Fibroblast of lung (primary cell): ENCODE measurements at regions not wholly inside any gene's neighbourhood (a gene's known extent, or its start where the extent isn't known, plus 50 kb on each side); places are given as distances from the start of the nearest gene placed in this dataset.

ENCODE experiments used
- DNase-seq, 2 donors: peaks; one replicate each; pipeline versions ENCODE4 v3.0.0 to v3.0.0-alpha.2; 2010; ENCODE audit warnings: low read depth in 2 of 2
- H2AFZ ChIP-seq: 2 replicates; pipeline ENCODE4 v1.5.1; 2012; ENCODE audit warnings: low read length, control low read depth, inconsistent platforms
- H3K27ac ChIP-seq: 2 replicates; pipeline ENCODE4 v1.5.1; 2011; ENCODE audit warnings: low read length, control low read depth; ENCODE audit not compliant: insufficient read depth
- H3K27me3 ChIP-seq: 2 replicates; pipeline ENCODE4 v1.5.1; 2011; ENCODE audit warnings: mild to moderate bottlenecking, low read length; ENCODE audit not compliant: control insufficient read depth, insufficient read depth
- H3K36me3 ChIP-seq: 2 replicates; pipeline ENCODE4 v1.5.1; 2011; ENCODE audit warnings: low read length; ENCODE audit not compliant: control insufficient read depth, insufficient read depth
- H3K4me1 ChIP-seq: 2 replicates; pipeline ENCODE4 v1.5.1; 2011; ENCODE audit warnings: low read length; ENCODE audit not compliant: control insufficient read depth, insufficient read depth; ENCODE audit errors: extremely low read depth
- H3K4me2 ChIP-seq: 2 replicates; pipeline ENCODE4 v1.5.1; 2011; ENCODE audit warnings: low read length, control low read depth; ENCODE audit not compliant: insufficient read depth; ENCODE audit errors: extremely low read depth
- H3K4me3 ChIP-seq, 4 experiments: fragments of 200-600 bp in 1 of 4; sonication (generic) in 1 of 4; replicated peaks in 1 of 4; 2 replicates each; pipeline ENCODE4 v1.5.1; 2011 to 2016; ENCODE audit warnings: low read length in 4 of 4, low read depth in 3 of 4, mild to moderate bottlenecking in 3 of 4, control low read depth in 2 of 4, inconsistent platforms in 1 of 4, mixed read lengths in 1 of 4; ENCODE audit not compliant: insufficient read depth in 1 of 4; ENCODE audit errors: control extremely low read depth in 1 of 4
- H3K79me2 ChIP-seq: 2 replicates; pipeline ENCODE4 v1.5.1; 2012; ENCODE audit warnings: mild to moderate bottlenecking, low read length, inconsistent platforms; ENCODE audit not compliant: control insufficient read depth, insufficient read depth
- H3K9ac ChIP-seq: 2 replicates; pipeline ENCODE4 v1.5.1; 2011; ENCODE audit warnings: mild to moderate bottlenecking, low read length, control low read depth; ENCODE audit not compliant: insufficient read depth
- H3K9me3 ChIP-seq: 2 replicates; pipeline ENCODE4 v1.5.1; 2012; ENCODE audit warnings: low read depth, low read length; ENCODE audit not compliant: control insufficient read depth, insufficient read depth
- H4K20me1 ChIP-seq: 2 replicates; pipeline ENCODE4 v1.5.1; 2011; ENCODE audit warnings: low read length; ENCODE audit not compliant: control insufficient read depth, insufficient read depth; ENCODE audit errors: extremely low read depth
- CTCF ChIP-seq, 2 donors: IDR thresholded peaks in 1 of 2; conservative IDR thresholded peaks in 1 of 2; 1 replicate in 1 of 2; 2 replicates in 1 of 2; pipeline ENCODE4 v1.5.1; 2011 to 2012; ENCODE audit warnings: low read length in 2 of 2, control low read depth in 1 of 2, inconsistent platforms in 1 of 2, low read depth in 1 of 2, mild to moderate bottlenecking in 1 of 2
- EZH2 ChIP-seq: IDR thresholded peaks from 2 replicates; pipeline ENCODE4 v1.5.1; 2012; ENCODE audit warnings: low read length, control low read depth, mild to moderate bottlenecking; ENCODE audit errors: missing control alignments

GRCh38 chr7:46725838-46726237 is 804.8 kb upstream of the IGFBP3 start:
- DNase-seq = peak; percentile 38 to 42
- TF ChIP-seq CTCF (conservative IDR thresholded peaks at IDR 0.05 in 1 of 2, IDR thresholded peaks at IDR 0.05 in 1 of 2; ENCODE audit: low read depth in 1 of 2, low read length in 2 of 2) (no peak), EZH2 (no peak)
- Histone ChIP-seq H3K27me3 (no peaks in the 10 kb centered on the region), H3K9me3 (no peaks in the 10 kb centered on the region), H3K4me2 (no peak overlapping the region), H3K27ac (no peak overlapping the region), H2AFZ (no peak overlapping the region), H3K4me3 (no peak overlapping the region), H4K20me1 (no peaks in the 10 kb centered on the region), H3K36me3 (no peaks in the 10 kb centered on the region), H3K4me1 (no peaks in the 10 kb centered on the region), H3K9ac (no peak overlapping the region), H3K79me2 (no peaks in the 10 kb centered on the region)

GRCh38 chr7:46725136-46725535 is 804.1 kb upstream of the IGFBP3 start:
- H3K9me3 ChIP-seq = no peaks in the 10 kb centered on the region
- no peak overlapping the region for H3K27ac ChIP-seq
- no peak overlapping the region for H3K4me2 ChIP-seq
- TF ChIP-seq CTCF (conservative IDR thresholded peaks at IDR 0.05 in 1 of 2, IDR thresholded peaks at IDR 0.05 in 1 of 2; ENCODE audit: low read depth in 1 of 2, low read length in 2 of 2) = no peak
- TF ChIP-seq EZH2 = no peak
- no peak overlapping the region for H3K9ac ChIP-seq
- H2AFZ ChIP-seq = no peak overlapping the region
- no peak overlapping the region for H3K4me3 ChIP-seq
- H4K20me1 ChIP-seq = no peaks in the 10 kb centered on the region
- H3K79me2 ChIP-seq = no peaks in the 10 kb centered on the region
- H3K36me3 ChIP-seq = no peaks in the 10 kb centered on the region
- no peaks in the 10 kb centered on the region for H3K27me3 ChIP-seq
- DNase-seq = no peak
- no peaks in the 10 kb centered on the region for H3K4me1 ChIP-seq

GRCh38 chr7:46723742-46724141 is 802.7 kb upstream of the IGFBP3 start:
- TF ChIP-seq CTCF (conservative IDR thresholded peaks at IDR 0.05 in 1 of 2, IDR thresholded peaks at IDR 0.05 in 1 of 2; ENCODE audit: low read depth in 1 of 2, low read length in 2 of 2) = no peak
- TF ChIP-seq EZH2 = no peak
- H3K9ac ChIP-seq = no peak overlapping the region

More at GRCh38 chr7:46723742-46724141, 802.7 kb upstream of the IGFBP3 start:
- Histone ChIP-seq H3K36me3 (no peaks in the 10 kb centered on the region), H3K79me2 (no peaks in the 10 kb centered on the region), H3K4me2 (no peak overlapping the region), H3K4me1 (no peaks in the 10 kb centered on the region), H3K27ac (no peak overlapping the region), H3K9me3 (no peaks in the 10 kb centered on the region), H3K27me3 (no peaks in the 10 kb centered on the region), H3K4me3 (no peak overlapping the region), H4K20me1 (no peaks in the 10 kb centered on the region), H2AFZ (no peak overlapping the region)
- no peak for DNase-seq
